ENCODE measurements at regions not wholly inside any gene's neighbourhood (a gene's known extent, or its start where the extent isn't known, plus 50 kb on each side); places are given as distances from the start of the nearest gene placed in this dataset.

DNA sequence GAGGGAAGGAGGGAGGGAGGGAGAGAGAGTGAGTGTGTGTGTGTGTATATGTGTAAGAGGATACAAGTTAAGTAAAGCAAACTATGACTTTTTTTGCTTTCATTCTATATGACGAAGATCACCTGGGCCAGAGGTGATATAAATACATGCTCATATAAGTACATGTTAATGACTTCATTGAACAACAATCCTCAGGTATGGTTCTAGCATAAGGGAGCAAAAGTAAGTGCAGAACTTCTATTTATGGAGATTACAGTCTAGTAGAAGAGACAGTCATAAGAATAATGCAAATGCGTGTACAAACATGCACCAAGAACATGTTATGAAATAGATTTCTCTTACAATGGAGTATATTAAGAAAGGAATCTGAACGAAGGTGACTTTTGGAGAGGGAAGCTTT, 1804.0 kb downstream of the MAT2B start:
- no peak for TF ChIP-seq EZH2phosphoT487 (IDR thresholded peaks at IDR 0.05; ENCODE audit: insufficient read depth, low read depth)
- no peak for TF ChIP-seq EZH2 (IDR thresholded peaks at IDR 0.05; ENCODE audit: insufficient read depth, poor library complexity, severe bottlenecking)
